Midbrain (tissue), 1 donor: ENCODE measurements at regions not wholly inside any gene's neighbourhood (a gene's known extent, or its start where the extent isn't known, plus 50 kb on each side); places are given as distances from the start of the nearest gene placed in this dataset.

Experiments
- DNase-seq: peaks from one replicate; lab custom pipeline; 2025; lab: John Stamatoyannopoulos, UW

GRCh38 chr7:9856668-9857067, 1117.0 kb upstream of the PHF14 start:
- DNase-seq, result no peak

GRCh38 chr7:9863545-9863944, 1110.1 kb upstream of the PHF14 start:
- no peak for DNase-seq

DNA sequence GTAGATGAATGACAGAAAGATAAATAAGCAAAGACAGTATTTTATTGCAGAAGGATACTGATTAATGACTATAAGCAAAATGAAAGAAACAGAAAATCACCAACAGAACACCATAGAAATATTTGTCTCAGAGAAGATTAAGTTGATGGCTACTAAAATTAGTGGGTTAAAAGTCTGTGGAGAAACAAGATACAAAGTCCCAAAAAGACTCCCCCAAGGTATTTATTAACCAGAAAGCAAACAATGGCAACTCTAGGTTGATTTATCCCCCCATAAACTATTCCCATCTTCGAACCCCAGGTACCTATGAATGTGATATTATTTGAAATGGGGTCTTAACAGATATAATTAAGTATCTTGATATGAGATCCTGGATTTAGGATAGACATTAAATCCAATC, 1104.5 kb upstream of the PHF14 start:
- DNase-seq, result no peak

GRCh38 chr7:9869566-9869965, 1104.1 kb upstream of the PHF14 start:
- no peak for DNase-seq

DNA sequence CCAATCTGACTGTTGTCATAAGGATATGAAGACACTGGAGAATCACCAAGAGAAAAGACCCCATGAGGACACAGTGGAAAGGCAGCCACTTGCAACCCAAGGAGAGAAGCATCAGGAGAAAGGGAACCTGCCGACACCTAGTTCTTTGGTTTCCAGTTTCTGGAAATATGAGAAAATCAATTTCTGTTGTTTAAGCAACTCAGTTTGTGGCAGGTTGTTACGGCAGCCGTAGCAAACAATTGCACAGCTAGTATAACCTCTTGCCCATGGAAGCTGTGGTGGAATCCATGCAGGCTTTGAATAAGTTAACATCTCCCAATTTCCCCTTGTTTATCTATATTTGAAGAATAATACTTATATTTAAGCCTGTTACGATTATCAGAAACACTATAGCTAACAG, 1103.0 kb upstream of the PHF14 start:
- no peak for DNase-seq

DNA sequence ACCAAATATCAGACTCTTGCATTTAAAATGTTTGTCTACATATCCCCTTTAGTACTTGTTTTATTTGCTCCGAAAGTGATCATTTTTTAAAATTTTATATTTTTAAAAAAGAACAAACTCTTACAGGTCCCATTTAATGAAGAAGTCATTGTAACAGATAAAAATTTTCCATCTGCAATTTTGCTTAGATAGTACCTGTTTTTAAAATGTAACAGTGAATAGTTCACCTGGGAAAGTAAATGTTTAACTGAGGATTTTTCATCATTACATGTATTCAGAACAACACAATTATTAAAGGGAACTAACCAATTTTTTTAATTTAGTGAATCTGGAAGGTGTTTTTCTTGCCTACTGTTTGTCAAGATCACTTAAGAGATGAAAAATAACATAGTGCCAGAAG, 1099.5 kb upstream of the PHF14 start:
- no peak for DNase-seq

DNA sequence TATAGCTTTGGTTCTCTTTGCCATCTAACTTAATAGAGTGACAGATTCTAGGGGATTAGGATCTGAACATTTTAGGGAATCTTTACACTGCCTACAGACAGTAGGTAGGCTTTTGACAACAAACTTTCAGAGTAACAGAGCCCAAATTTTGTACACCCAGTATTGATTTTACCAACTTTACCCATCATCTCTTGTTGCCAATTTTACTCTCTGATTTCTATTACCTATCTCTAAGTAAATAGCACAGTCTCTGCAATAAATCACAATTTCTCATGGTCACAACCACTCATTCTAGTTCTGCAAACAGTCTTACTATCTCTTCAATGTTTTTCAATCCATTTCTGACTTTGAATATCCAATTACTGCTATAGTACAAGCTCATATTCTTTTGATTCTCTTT, 1097.6 kb upstream of the PHF14 start:
- DNase-seq, result no peak

DNA sequence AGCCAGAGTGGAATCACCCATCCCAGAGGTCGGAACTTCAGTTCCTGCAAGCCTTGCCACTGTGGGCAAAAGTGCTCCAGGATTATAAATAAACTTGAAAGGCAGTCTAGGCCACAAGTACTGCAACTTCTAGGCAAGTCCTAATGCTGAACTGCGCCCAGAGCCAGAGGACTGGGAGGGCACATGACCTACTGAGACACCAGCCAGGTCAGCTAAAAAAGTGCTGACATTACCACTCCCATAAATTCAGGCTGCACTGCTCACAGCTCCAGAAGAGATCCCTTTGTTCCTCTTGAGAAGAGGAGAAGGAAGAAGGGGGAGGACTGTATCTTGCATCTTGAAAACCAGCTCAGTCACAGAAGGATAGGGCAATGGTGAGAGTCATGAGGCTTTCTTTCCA, 1084.1 kb upstream of the PHF14 start:
- no peak for DNase-seq

GRCh38 chr7:9890092-9890491, 1083.6 kb upstream of the PHF14 start:
- no peak for DNase-seq

DNA sequence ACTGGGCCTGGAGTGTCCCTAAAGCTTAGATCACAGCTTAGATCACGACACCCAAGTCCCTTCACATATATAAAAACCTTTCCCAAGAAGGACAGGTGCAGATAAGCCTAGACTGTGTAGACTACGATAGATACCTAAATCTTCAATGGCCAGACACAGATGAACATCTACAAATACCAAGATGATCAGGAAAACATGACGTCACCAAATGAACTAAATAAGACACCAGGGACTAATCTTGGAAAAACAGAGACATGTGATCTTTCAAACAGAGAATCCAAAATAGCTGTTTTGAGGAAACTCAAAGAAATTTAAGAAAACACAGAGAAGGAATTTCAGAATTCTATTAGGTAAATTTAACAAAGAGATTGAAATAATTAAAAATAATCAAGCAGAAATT, 1082.6 kb upstream of the PHF14 start:
- no peak for DNase-seq

DNA sequence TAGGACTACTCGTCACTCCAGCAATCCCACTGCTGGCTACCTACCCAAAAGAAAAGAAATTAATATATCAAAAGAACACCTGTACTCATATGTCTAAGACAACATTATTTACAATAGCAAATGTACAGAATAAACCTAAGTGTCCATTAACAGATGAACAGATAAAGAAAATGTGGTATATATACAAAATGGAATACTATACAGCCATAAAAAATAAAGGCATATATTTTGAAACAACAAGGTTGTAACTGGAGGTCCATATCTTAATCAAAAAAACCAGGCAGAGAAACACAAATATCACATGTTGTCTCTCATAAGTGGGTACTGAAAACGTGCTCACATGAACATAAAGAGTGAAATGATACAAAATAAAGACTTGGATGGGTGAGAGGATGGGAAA, 1073.3 kb upstream of the PHF14 start:
- no peak for DNase-seq

GRCh38 chr7:9921326-9921725, 1052.3 kb upstream of the PHF14 start:
- no peak for DNase-seq

DNA sequence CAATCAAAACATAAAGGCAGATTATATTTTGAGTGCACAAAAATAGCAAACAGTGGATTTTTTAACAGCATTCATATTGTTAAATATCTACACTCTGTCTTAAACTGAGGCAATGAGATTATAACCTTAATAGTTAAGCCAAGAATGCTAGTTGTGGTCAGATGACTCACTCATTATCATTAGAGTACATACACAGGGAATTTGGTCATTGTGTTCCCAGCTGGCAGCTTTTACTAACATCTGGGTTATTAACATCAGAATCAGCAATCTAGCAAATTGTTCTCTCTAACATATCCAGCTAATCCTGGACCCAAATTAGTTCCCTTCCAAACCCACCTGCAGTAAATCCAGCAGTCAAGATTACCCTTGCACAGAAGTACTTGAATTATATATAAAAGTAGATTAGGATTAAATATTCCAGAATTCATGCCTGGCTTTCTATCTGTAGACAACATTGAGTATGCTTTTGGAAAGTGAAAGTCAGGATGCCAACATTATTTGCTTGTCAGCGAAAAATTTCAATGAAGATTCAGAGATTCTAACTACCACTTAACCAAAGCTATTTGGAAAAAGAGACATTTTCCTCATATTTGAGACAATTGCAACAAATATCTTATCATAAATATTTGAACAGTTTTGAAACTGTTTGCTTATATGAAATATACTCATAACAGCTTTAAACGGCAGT, 1035.6 kb upstream of the PHF14 start:
- DNase-seq, result no peak

- no peak for DNase-seq
Measured at GRCh38 chr7:9939176-9939575, 1034.5 kb upstream of the PHF14 start.

DNA sequence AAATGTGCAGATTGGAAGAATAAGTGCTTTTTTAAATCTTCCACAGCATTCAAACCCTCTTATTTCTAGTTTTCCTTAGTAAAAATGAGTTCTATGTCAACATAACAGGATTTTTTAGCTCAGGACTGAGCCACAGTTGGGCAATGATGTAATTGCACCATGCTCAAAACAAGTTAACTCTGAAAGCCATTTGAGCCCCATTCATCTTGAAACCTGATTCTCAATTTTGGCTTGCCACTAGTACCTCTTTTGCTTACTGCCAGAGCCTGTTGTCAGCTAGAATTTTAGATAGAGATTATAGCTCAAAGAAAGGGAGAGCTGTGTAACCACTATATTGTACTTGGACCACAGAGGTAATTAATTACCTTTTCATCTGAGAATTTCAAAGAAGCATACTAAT, 1028.5 kb upstream of the PHF14 start:
- no peak for DNase-seq

DNA sequence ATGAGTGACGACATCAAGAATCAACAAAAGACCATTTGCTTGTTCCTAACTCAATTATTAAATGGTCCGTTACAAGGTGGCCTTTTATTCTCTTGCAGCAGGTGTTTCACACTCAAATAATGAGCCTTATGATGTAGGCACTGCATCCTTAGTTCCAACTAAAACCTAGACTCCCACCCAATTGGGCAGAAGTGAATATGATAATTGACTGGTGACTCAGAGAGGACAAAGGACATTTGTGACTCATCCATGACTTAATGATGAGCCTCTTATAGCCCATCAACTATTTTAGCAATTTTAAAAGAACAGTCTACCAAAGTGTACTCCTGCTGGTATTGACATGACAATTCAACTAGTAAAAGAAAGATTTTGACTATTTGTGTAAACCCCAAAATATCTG, 1027.8 kb upstream of the PHF14 start:
- DNase-seq, result no peak

DNA sequence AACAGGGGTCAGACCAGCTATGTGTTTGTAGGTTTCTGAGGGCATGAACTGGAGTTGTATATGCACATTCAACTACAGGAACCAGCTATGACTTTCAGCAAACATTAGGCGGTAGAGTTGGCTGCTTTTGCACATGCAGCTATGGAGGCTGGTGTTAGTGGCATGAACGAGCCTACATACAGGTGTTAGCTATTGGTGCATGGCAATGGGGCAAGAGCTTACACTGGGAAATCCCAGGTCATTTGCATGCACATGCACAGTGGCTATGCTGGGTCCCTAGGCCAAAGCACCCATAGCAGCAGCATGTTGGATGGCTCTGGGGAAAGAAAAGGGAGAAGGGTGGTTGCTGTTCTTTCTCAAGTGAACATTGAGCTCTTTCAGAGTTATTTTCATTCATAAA, 1018.5 kb upstream of the PHF14 start:
- DNase-seq, result no peak

DNA sequence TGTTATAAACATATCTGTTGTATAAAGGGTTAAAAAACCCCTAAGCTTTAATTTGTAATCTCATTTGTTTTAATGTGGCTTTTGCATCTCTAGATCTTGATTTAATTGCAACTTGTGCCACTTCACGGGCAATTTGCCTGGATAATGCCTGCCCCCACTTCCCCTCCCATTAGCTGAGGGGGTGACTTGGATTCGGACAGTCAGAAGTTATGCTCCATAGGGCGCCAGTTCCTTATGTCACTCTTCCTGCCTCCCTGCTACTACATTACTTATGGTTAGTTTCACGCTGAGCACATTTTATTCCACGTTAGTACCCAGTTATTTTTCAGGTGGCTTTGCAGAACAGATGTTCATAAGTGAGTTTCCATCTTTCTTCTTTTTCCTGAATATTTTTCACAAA, 1015.2 kb upstream of the PHF14 start:
- no peak for DNase-seq

DNA sequence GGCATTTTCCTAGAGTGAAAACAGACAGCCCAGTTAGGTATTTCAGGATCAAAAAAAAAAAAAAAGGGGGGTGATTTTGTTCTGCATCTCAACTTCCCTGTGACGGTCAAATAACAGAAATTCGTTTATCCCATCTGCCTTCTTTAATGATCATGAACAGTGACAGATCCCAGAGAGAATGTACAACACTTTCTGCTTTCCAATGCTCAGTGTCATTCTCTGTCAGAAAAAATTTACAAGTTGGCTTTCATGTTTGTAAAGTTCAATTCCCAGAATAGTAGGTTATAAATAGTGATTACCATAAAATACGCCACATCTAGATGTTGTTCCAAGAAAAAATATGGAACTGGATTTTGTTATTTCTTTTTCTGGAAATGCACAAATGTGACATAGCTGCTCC, 1013.2 kb upstream of the PHF14 start:
- no peak for DNase-seq

GRCh38 chr7:9961161-9961922, 1012.3 kb upstream of the PHF14 start:
- no peak for DNase-seq

DNA sequence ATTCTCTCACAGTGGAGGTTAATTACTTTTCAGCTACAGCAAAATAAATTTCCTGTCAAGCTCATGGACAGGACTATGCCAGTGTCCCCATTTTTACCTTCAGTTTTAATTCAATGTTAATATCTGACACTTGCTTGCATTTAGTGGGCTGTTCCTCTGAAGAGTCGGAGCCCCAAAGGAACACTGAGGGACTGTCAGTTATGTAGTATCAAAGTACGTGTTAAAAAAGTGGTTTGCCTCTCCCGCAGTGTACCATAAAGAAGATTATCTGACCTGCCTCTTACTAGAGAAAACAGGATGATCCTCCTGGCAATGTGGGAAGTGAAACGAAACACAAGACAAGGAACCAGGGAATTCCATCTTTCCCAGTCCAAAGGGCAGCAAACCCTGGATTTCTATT, 1010.9 kb upstream of the PHF14 start:
- no peak for DNase-seq

GRCh38 chr7:9978106-9979064, 995.3 kb upstream of the PHF14 start:
- no peak for DNase-seq
